HG03159 (cell line): ENCODE measurements at regions not wholly inside any gene's neighbourhood (a gene's known extent, or its start where the extent isn't known, plus 50 kb on each side); places are given as distances from the start of the nearest gene placed in this dataset.
"Not testable (repeated sequence)": the region's sequence is repeated elsewhere in the genome, so short reads cannot be mapped to it uniquely, and the experiment has no call there.

Experiments
- ATAC-seq: cut with Tn5 transposase; IDR thresholded peaks from one replicate; pipeline ENCODE4 v1.9.1; 2021; ENCODE audit warnings: mild to moderate bottlenecking, moderate library complexity; ENCODE audit not compliant: unreplicated experiment

GRCh38 chr5:89071101-89071940 is 188.3 kb upstream of the MEF2C start:
- peak; percentile 84 for ATAC-seq

- no peak for ATAC-seq
Observed at GRCh38 chr5:89069591-89069990, 186.6 kb upstream of the MEF2C start.

- ATAC-seq: no peak
Observed at GRCh38 chr5:89067362-89067761, 184.4 kb upstream of the MEF2C start.

GRCh38 chr5:89065919-89066318 is 182.9 kb upstream of the MEF2C start:
- ATAC-seq: peak; percentile 77

GRCh38 chr5:89064736-89065135 is 181.8 kb upstream of the MEF2C start:
- ATAC-seq: no peak

GRCh38 chr5:89064054-89064453 is 181.1 kb upstream of the MEF2C start:
- ATAC-seq: peak; percentile 62

GRCh38 chr5:89060768-89061167 is 177.8 kb upstream of the MEF2C start:
- ATAC-seq: no peak

- ATAC-seq: no peak
Observed at GRCh38 chr5:89059274-89059673, 176.3 kb upstream of the MEF2C start.

- no peak for ATAC-seq
Observed at GRCh38 chr5:89055695-89056085, 172.7 kb upstream of the MEF2C start.

GRCh38 chr5:89055015-89055694 is 172.2 kb upstream of the MEF2C start:
- ATAC-seq: no peak

GRCh38 chr5:89053547-89053946 is 170.6 kb upstream of the MEF2C start:
- ATAC-seq: no peak

GRCh38 chr5:89050062-89050461 is 167.1 kb upstream of the MEF2C start:
- ATAC-seq: not testable (repeated sequence)

- no peak for ATAC-seq
Observed at GRCh38 chr5:89047571-89047970, 164.6 kb upstream of the MEF2C start.

GRCh38 chr5:89045216-89045615 is 162.2 kb upstream of the MEF2C start:
- no peak for ATAC-seq

- no peak for ATAC-seq
Observed at GRCh38 chr5:89044674-89045200, 161.8 kb upstream of the MEF2C start.

GRCh38 chr5:89043676-89044075 is 160.7 kb upstream of the MEF2C start:
- ATAC-seq: peak; percentile 60

- no peak for ATAC-seq
Observed at GRCh38 chr5:89042746-89043145, 159.8 kb upstream of the MEF2C start.

- ATAC-seq: no peak
Observed at GRCh38 chr5:89041976-89042375, 159.0 kb upstream of the MEF2C start.

GRCh38 chr5:89041249-89041779 is 158.3 kb upstream of the MEF2C start:
- no peak for ATAC-seq

- no peak for ATAC-seq
Observed at GRCh38 chr5:89036704-89037489, 153.9 kb upstream of the MEF2C start.

- no peak for ATAC-seq
Observed at GRCh38 chr5:89036166-89036565, 153.2 kb upstream of the MEF2C start.
